PC-9 (cell line): ENCODE measurements at regions not wholly inside any gene's neighbourhood (a gene's known extent, or its start where the extent isn't known, plus 50 kb on each side); places are given as distances from the start of the nearest gene placed in this dataset.

Experiments used
- BruUV-seq: library from RNA; stranded (reverse); fragments of 400-500 nt; replicated peaks from 2 replicates; lab custom pipeline; 2021; lab: Mats Ljungman, UMichigan
- CTCF ChIA-PET: fragments of 300-600 bp; sonication (Branson Sonifier 250); formaldehyde crosslinking; loops from one replicate; lab custom pipeline; 2022; ENCODE audit warnings: antibody characterized with exemption; lab: Charles Lee
- POLR2A ChIA-PET: fragments of 300-600 bp; sonication (Branson Sonifier 250); formaldehyde crosslinking; loops from one replicate; lab custom pipeline; 2022; ENCODE audit warnings: antibody characterized with exemption; ENCODE audit not compliant: unreplicated experiment; lab: Charles Lee
- DNase-seq, 2 experiments: peaks; one replicate each; pipeline versions ENCODE4 v3.0.0 to v3.0.0-alpha.2; 2015 to 2022; ENCODE audit warnings: mixed read lengths in 1 of 2
- H2AFZ ChIP-seq: fragments of 200-600 bp; sonication (generic); 2 replicates; pipeline ENCODE4 v1.8.1; 2017; ENCODE audit warnings: antibody characterized with exemption
- H3F3A ChIP-seq: fragments of 200-600 bp; sonication (generic); 2 replicates; pipeline ENCODE4 v1.8.1; 2017; ENCODE audit warnings: antibody characterized with exemption, mild to moderate bottlenecking, low read depth; ENCODE audit not compliant: insufficient read depth
- H3K27ac ChIP-seq: fragments of 200-600 bp; sonication (generic); 2 replicates; pipeline ENCODE4 v1.6.1; 2016; ENCODE audit warnings: mixed run types
- H3K27me3 ChIP-seq: fragments of 200-600 bp; sonication (generic); 2 replicates; pipeline ENCODE4 v1.6.1; 2016; ENCODE audit warnings: low read depth, mixed run types; ENCODE audit not compliant: insufficient read depth
- H3K36me3 ChIP-seq: fragments of 200-600 bp; sonication (generic); 2 replicates; pipeline ENCODE4 v1.6.1; 2016; ENCODE audit warnings: low read depth, mixed run types
- H3K4me1 ChIP-seq: fragments of 200-600 bp; sonication (generic); replicated peaks from 2 replicates; pipeline ENCODE4 v1.6.1; 2016; ENCODE audit warnings: mixed run types; ENCODE audit not compliant: insufficient read depth
- H3K4me2 ChIP-seq: fragments of 200-600 bp; sonication (generic); 2 replicates; pipeline ENCODE4 v1.6.1; 2017; ENCODE audit warnings: mixed run types
- H3K4me3 ChIP-seq: fragments of 200-600 bp; sonication (generic); 2 replicates; pipeline ENCODE4 v1.6.1; 2016; ENCODE audit warnings: mixed run types
- H3K79me2 ChIP-seq: fragments of 200-600 bp; sonication (generic); 2 replicates; pipeline ENCODE4 v1.6.1; 2017; ENCODE audit warnings: low read depth, mixed run types
- H3K9me2 ChIP-seq: fragments of 200-600 bp; sonication (generic); 2 replicates; pipeline ENCODE4 v1.8.1; 2017; ENCODE audit warnings: mild to moderate bottlenecking; ENCODE audit not compliant: insufficient read depth
- H3K9me3 ChIP-seq: fragments of 200-600 bp; sonication (generic); 2 replicates; pipeline ENCODE4 v1.8.1; 2016; ENCODE audit warnings: low read depth; ENCODE audit not compliant: insufficient read depth
- H4K20me1 ChIP-seq: fragments of 200-600 bp; sonication (generic); 2 replicates; pipeline ENCODE4 v1.8.1; 2017; ENCODE audit not compliant: insufficient read depth
- EZH2 ChIP-seq: fragments of 200-600 bp; sonication (generic); IDR thresholded peaks from 2 replicates; pipeline ENCODE4 v1.8.0; 2017; ENCODE audit warnings: antibody characterized with exemption, low read depth
- intact Hi-C: fragments of 100-400 bp; cut with micrococcal nuclease; formaldehyde crosslinking; loops from one replicate; pipeline ENCODE4 v1.10.0; 2022; ENCODE audit not compliant: unreplicated experiment
- TF ChIP-seq, protein P1 (sequence below): fragments of 200-600 bp; sonication (generic); conservative IDR thresholded peaks from 2 replicates; pipeline ENCODE4 v1.6.1; 2017; ENCODE audit warnings: mixed run types, antibody characterized with exemption, mild to moderate bottlenecking, moderate library complexity

DNA sequence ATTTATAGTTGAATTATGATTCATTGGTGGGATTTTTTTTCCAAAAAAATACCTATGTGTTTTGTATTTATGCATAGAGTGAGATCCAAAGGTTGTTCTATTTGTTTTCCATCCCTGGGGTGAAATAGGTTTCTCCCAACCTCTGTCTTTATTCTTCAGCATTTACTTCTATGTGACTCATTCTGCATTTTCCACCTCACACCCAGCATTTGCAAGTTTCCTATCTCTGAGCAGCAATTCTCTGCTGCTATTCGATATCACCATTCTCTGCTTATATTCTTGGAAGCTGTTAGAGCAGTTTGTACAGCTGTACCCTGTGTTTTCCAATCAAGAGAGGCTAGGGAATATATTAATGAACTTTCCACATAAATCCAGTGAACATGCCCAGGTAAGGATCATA is 538.9 kb downstream of the SNAPC1 start:
- H3K36me3 ChIP-seq: no peaks in the 10 kb centered on the region
- no peak for TF ChIP-seq EZH2
- TF ChIP-seq, protein P1, sequence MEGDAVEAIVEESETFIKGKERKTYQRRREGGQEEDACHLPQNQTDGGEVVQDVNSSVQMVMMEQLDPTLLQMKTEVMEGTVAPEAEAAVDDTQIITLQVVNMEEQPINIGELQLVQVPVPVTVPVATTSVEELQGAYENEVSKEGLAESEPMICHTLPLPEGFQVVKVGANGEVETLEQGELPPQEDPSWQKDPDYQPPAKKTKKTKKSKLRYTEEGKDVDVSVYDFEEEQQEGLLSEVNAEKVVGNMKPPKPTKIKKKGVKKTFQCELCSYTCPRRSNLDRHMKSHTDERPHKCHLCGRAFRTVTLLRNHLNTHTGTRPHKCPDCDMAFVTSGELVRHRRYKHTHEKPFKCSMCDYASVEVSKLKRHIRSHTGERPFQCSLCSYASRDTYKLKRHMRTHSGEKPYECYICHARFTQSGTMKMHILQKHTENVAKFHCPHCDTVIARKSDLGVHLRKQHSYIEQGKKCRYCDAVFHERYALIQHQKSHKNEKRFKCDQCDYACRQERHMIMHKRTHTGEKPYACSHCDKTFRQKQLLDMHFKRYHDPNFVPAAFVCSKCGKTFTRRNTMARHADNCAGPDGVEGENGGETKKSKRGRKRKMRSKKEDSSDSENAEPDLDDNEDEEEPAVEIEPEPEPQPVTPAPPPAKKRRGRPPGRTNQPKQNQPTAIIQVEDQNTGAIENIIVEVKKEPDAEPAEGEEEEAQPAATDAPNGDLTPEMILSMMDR: no peak
- H3K4me3 ChIP-seq: no peak overlapping the region
- no peaks in the 10 kb centered on the region for H3K9me3 ChIP-seq
- no peak for DNase-seq
- ChIA-PET POLR2A (no interaction called here), CTCF (no interaction called here)
- no peak overlapping the region for H3K27ac ChIP-seq
- H2AFZ ChIP-seq: no peak overlapping the region
- H4K20me1 ChIP-seq: no peaks in the 10 kb centered on the region
- H3K27me3 ChIP-seq: peaks cover 4% of the 10 kb centered on the region; the same call in 1 of the 2 replicates
- no peak overlapping the region for H3K4me2 ChIP-seq
- H3K4me1 ChIP-seq: no peaks in the 10 kb centered on the region
- no peaks in the 10 kb centered on the region for H3K9me2 ChIP-seq
- intact Hi-C loops: no loop called here
- no TSS peak for BruUV-seq
- no peaks in the 10 kb centered on the region for H3K79me2 ChIP-seq
- no peaks in the 10 kb centered on the region for H3F3A ChIP-seq

GRCh38 chr14:62301911-62302310 is 539.7 kb downstream of the SNAPC1 start:
- no TSS peak for BruUV-seq
- no peak overlapping the region for H3K27ac ChIP-seq
- no peaks in the 10 kb centered on the region for H3K36me3 ChIP-seq
- no peak for DNase-seq
- H3K4me3 ChIP-seq: no peak overlapping the region
- no peak overlapping the region for H3K4me2 ChIP-seq
- CTCF ChIA-PET: no interaction called here
- peaks cover 4% of the 10 kb centered on the region; the same call in 1 of the 2 replicates for H3K27me3 ChIP-seq
- no peak for TF ChIP-seq EZH2
- TF ChIP-seq, protein P1: no peak
- no peaks in the 10 kb centered on the region for H3F3A ChIP-seq
- no peak overlapping the region for H2AFZ ChIP-seq
- intact Hi-C loops: no loop called here
- POLR2A ChIA-PET: no interaction called here
- H3K4me1 ChIP-seq: no peaks in the 10 kb centered on the region
- no peaks in the 10 kb centered on the region for H3K9me2 ChIP-seq
- no peaks in the 10 kb centered on the region for H3K79me2 ChIP-seq
- H4K20me1 ChIP-seq: no peaks in the 10 kb centered on the region
- H3K9me3 ChIP-seq: no peaks in the 10 kb centered on the region

- intact Hi-C loops: no loop called here
- Histone ChIP-seq H3K36me3 (no peaks in the 10 kb centered on the region), H3K9me3 (no peaks in the 10 kb centered on the region), H3K4me2 (no peak overlapping the region), H2AFZ (no peak overlapping the region), H3F3A (no peaks in the 10 kb centered on the region), H3K27me3 (0 out of 2 replicates have a peak, but pooled peaks cover 2% of the 10 kb centered on the region), H3K9me2 (no peaks in the 10 kb centered on the region), H3K27ac (no peak overlapping the region), H3K4me1 (no peaks in the 10 kb centered on the region), H3K4me3 (no peak overlapping the region), H3K79me2 (no peaks in the 10 kb centered on the region), H4K20me1 (no peaks in the 10 kb centered on the region)
- POLR2A ChIA-PET: no interaction called here
- no TSS peak for BruUV-seq
- TF ChIP-seq EZH2: no peak
- TF ChIP-seq, protein P1: no peak
- no peak for DNase-seq
- CTCF ChIA-PET: no interaction called here
Measured at GRCh38 chr14:62303437-62303836, 541.2 kb downstream of the SNAPC1 start.
